ENCODE measurements at regions not wholly inside any gene's neighbourhood (a gene's known extent, or its start where the extent isn't known, plus 50 kb on each side); places are given as distances from the start of the nearest gene placed in this dataset.
A peak's percentile ranks its signal among the peaks of the same experiment; 100 is the strongest.
"Not testable (repeated sequence)": the region's sequence is repeated elsewhere in the genome, so short reads cannot be mapped to it uniquely, and the experiment has no call there.

DNA sequence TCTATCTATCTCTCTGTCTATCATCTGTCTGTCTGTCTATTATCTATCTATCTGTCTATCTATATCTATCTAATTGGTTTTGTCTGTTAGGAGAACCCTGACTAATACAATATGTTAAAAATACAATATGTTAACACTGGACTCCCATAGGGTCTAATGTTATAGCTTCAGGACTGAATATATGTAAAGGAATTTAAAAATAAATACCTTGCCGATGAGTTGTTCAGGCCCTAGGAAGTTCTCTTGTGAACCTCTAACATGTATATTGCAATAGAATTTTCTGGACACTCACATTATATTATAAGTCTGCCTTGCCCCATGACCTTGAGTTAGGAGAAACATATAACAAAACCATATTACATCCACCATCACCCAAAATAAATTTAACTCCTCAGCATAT is 900.6 kb downstream of the NCAM2 start:
- Histone ChIP-seq H3K36me3 (ENCODE audit: control insufficient read depth, insufficient read depth, low read length) (no peaks in the 10 kb centered on the region), H3K27me3 (replicated peaks; ENCODE audit: control insufficient read depth, insufficient read depth, low read length) (no peaks in the 10 kb centered on the region), H3K4me3 (replicated peaks; ENCODE audit: low read depth, low read length) (no peak overlapping the region)
- DNase-seq (ENCODE audit: extremely low read depth, insufficient read length): no peak
- TF ChIP-seq, protein P1, sequence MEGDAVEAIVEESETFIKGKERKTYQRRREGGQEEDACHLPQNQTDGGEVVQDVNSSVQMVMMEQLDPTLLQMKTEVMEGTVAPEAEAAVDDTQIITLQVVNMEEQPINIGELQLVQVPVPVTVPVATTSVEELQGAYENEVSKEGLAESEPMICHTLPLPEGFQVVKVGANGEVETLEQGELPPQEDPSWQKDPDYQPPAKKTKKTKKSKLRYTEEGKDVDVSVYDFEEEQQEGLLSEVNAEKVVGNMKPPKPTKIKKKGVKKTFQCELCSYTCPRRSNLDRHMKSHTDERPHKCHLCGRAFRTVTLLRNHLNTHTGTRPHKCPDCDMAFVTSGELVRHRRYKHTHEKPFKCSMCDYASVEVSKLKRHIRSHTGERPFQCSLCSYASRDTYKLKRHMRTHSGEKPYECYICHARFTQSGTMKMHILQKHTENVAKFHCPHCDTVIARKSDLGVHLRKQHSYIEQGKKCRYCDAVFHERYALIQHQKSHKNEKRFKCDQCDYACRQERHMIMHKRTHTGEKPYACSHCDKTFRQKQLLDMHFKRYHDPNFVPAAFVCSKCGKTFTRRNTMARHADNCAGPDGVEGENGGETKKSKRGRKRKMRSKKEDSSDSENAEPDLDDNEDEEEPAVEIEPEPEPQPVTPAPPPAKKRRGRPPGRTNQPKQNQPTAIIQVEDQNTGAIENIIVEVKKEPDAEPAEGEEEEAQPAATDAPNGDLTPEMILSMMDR (IDR thresholded peaks at IDR 0.05; ENCODE audit: insufficient read depth, low read length, poor library complexity, severe bottlenecking): no peak

DNA sequence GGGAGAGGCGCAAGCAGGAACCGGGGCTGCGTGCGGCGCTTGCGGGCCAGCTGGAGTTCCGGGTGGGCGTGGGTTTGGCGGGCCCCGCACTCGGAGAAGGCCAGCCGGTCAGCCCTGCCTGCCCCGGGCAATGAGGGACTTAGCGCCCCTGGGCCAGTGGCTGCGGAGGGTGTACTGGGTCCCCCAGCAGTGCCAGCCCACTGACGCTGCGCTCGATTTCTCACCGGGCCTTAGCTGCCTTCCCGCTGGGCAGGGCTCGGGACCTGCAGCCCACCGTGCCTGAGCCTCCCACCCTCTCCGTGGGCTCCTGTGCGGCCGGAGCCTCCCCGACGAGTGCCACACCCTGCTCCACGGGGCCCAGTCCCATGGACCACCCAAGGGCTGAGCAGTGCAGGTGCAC is 904.2 kb downstream of the NCAM2 start:
- DNase-seq (ENCODE audit: extremely low read depth, insufficient read length); H3K27me3 ChIP-seq (replicated peaks; ENCODE audit: control insufficient read depth, insufficient read depth, low read length); H3K36me3 ChIP-seq (ENCODE audit: control insufficient read depth, insufficient read depth, low read length); H3K4me3 ChIP-seq (replicated peaks; ENCODE audit: low read depth, low read length): not testable (repeated sequence)

DNA sequence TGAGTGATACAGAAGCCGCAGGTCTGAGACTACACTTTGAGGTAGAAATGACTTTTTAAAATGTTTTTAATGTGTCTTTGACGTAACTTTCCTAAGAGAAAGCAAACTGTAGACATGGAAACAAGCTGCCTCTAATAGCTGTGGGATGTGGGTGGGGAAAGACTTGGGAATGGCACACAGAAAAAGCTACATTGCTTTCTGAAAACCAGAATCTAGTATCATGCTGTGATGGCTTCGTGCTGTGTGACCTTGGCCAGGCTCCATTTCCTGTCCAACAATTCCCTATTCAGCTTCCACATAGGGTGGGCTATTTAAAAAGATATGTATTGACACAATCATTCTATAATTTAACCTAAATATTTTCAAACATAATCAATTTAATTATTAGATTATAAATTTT is 909.1 kb downstream of the NCAM2 start:
- no peak overlapping the region for H3K4me3 ChIP-seq (replicated peaks; ENCODE audit: low read depth, low read length)
- no peak for DNase-seq (ENCODE audit: extremely low read depth, insufficient read length)
- no peaks in the 10 kb centered on the region for H3K36me3 ChIP-seq (ENCODE audit: control insufficient read depth, insufficient read depth, low read length)
- H3K27me3 ChIP-seq (replicated peaks; ENCODE audit: control insufficient read depth, insufficient read depth, low read length): no peaks in the 10 kb centered on the region
- TF ChIP-seq, protein P1 (IDR thresholded peaks at IDR 0.05; ENCODE audit: insufficient read depth, low read length, poor library complexity, severe bottlenecking): no peak

DNA sequence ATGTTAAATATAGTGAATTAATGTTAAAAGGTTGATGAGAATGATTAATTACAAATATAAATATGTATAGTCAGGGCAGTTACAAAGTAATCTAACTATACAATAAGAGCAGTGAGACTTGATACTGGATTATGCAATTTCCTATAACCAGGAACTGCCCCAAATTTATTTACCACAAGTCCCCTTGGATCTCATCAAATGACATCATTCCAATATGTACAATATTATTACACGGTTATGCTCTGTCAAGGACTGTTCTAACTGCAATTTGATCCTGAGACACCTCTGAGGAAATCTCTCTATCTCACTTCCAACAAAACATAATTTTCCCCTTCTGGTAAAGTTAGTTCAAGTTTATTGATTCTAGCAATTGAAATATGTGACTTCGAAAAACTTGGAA is 917.6 kb downstream of the NCAM2 start:
- no peak for DNase-seq (ENCODE audit: extremely low read depth, insufficient read length)
- Histone ChIP-seq H3K36me3 (ENCODE audit: control insufficient read depth, insufficient read depth, low read length) (no peaks in the 10 kb centered on the region), H3K4me3 (replicated peaks; ENCODE audit: low read depth, low read length) (no peak overlapping the region), H3K27me3 (replicated peaks; ENCODE audit: control insufficient read depth, insufficient read depth, low read length) (no peaks in the 10 kb centered on the region)
- TF ChIP-seq, protein P1 (IDR thresholded peaks at IDR 0.05; ENCODE audit: insufficient read depth, low read length, poor library complexity, severe bottlenecking): no peak

DNA sequence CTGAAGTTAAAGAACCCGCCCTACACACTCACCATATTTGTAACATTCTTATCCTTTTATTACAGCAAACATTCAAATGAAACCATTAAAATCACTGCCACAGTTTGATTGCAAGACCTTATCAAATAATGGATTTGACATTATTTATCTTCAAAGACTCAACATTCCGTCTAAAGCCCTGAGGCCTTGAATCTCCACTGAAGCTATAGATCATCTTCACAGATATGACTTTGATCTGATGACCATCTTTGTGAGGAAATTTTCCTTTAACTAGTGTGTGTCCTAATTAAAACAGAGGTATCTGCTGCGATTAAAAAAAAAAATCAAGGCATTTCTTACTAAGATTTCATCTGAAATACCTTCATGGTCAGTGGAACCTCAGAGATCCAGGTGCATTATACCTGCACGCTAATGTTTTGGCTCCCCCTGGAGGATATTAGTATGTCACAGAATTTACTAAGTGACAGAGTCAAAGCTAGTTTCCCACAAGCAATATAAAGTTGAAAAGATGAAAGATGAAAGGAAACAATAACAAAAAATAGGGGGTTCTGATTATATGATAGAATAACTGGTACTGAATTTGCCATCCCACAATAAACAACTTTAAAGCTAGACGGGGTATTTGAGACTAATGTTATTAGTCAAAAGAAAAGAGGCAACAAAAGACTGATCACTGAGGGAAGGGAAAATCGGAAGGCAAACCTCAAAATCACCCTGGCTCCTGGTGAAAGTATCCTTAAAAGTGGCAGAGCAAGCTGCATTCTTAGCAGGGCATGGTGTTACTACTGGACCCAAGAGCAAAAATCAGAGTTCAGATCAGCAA is 923.4 kb downstream of the NCAM2 start:
- TF ChIP-seq, protein P1 (IDR thresholded peaks at IDR 0.05; ENCODE audit: insufficient read depth, low read length, poor library complexity, severe bottlenecking): peak; percentile 21
- H3K36me3 ChIP-seq (ENCODE audit: control insufficient read depth, insufficient read depth, low read length): no peaks in the 10 kb centered on the region
- H3K4me3 ChIP-seq (replicated peaks; ENCODE audit: low read depth, low read length): no peak overlapping the region
- no peaks in the 10 kb centered on the region for H3K27me3 ChIP-seq (replicated peaks; ENCODE audit: control insufficient read depth, insufficient read depth, low read length)
- no peak for DNase-seq (ENCODE audit: extremely low read depth, insufficient read length)

DNA sequence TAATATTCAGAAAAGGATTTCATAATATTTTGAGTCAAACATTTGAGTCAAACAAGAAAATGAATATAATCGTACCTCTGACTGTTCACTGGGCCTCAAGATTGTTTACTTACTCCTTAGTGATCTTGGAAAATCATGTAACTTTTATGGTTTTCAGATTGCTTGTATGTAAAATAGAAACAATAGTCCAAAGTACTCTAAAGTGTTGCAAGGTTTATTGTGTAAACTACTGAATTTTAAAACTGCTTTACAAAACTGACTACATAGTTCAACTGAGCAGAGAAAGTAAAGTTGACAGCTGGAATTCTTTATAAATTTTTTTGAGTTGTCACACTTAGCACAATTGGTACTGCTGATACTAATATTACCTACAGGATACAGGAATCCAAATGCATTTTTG is 931.0 kb downstream of the NCAM2 start:
- H3K4me3 ChIP-seq (replicated peaks; ENCODE audit: low read depth, low read length): no peak overlapping the region
- TF ChIP-seq, protein P1 (IDR thresholded peaks at IDR 0.05; ENCODE audit: insufficient read depth, low read length, poor library complexity, severe bottlenecking): no peak
- no peaks in the 10 kb centered on the region for H3K36me3 ChIP-seq (ENCODE audit: control insufficient read depth, insufficient read depth, low read length)
- H3K27me3 ChIP-seq (replicated peaks; ENCODE audit: control insufficient read depth, insufficient read depth, low read length): no peaks in the 10 kb centered on the region
- DNase-seq (ENCODE audit: extremely low read depth, insufficient read length): no peak
